DMS79 treated with DMSO at 0.1 percent for 48 hours (cell line): ENCODE measurements at regions not wholly inside any gene's neighbourhood (a gene's known extent, or its start where the extent isn't known, plus 50 kb on each side); places are given as distances from the start of the nearest gene placed in this dataset.

Experiments
- DNase-seq: peaks from one replicate; lab custom pipeline; 2025; lab: John Stamatoyannopoulos, UW

- DNase-seq, result no peak
These were observed 208.9 kb upstream of the PFKP start for GRCh38 chr10:2858452-2858851.

DNA sequence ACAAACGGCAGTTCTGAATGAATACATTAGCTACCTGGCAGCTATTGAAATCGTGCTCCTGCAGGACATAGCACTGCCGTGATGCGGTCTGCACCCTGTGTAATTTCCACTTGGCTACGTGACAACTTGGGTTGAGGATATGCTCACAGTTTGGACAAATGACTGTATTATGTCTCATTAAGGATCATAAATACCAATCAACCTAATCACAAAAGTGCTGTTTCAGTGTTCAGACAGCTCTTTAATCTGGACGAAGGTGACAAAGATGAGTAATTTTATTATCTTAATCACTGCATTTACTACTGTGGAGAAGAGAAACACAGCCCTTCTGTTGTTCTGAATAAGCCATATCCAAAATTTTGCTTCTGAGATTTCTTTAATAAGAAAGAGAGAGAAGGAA, 210.8 kb upstream of the PFKP start:
- DNase-seq, result no peak

- DNase-seq, result no peak
These were observed 214.6 kb upstream of the PFKP start for GRCh38 chr10:2852574-2853323.

GRCh38 chr10:2851566-2851965, 215.8 kb upstream of the PFKP start:
- peak; percentile 32 for DNase-seq

DNA sequence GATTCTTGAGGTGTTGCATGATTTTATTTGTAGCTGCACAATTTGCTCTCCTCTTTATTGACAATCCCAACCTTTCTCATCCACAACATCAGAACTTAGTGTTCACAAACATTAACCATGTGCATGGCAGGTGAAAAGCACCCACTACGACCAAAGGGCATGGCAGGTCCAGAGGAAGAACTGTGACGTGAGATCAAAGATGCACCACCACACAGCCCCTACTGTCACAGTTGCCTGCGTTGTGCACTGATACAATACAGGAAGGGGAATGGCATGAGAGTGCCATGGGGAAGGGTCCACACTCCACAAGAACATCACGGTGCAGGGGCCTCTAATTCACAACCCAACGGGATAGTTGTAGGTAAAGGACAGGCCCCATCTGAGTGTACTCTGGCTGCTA, 217.1 kb upstream of the PFKP start:
- no peak for DNase-seq

- no peak for DNase-seq
These were observed 222.4 kb upstream of the PFKP start for GRCh38 chr10:2844925-2845324.

GRCh38 chr10:2839081-2839725, 228.1 kb upstream of the PFKP start:
- DNase-seq, result no peak

DNA sequence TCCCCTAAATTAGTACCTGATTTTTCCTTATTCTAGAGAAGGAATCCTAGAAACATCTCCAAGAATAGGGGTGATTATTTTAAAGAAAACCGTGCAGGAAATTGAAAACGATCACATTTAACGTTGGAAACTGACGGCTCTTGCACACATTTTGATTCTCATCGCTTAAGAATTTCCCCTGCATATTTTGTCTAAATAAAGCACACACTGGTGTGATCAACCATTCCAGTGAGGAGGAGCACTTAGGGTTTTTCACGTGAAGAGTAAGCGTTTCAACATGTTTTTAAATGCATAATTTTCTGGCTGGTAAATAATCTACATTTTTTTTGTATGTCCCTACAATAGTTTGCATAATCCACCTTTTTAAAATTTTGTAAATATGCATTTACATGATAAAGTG, 229.7 kb upstream of the PFKP start:
- DNase-seq, result no peak

- no peak for DNase-seq
These were observed 230.3 kb upstream of the PFKP start for GRCh38 chr10:2836921-2837662.

DNA sequence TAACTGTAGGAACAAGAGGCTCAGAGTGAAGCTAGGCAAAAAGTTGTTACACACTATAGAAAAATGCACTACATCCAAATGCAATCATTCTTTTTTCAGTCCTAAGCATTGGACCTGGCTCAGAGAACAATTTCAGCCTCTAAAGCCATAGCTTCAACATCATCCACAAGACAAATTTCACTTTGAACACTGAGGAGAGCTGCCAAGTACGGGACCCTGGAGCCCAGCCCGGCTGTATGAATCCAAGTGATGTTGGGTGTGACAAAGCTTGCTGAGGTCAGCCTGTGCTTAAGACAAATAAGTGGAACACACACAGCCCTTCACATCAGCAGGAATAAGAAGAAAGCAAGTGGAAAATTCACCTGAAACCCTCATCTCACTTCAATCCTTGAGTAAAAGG, 233.1 kb upstream of the PFKP start:
- DNase-seq, result no peak

DNA sequence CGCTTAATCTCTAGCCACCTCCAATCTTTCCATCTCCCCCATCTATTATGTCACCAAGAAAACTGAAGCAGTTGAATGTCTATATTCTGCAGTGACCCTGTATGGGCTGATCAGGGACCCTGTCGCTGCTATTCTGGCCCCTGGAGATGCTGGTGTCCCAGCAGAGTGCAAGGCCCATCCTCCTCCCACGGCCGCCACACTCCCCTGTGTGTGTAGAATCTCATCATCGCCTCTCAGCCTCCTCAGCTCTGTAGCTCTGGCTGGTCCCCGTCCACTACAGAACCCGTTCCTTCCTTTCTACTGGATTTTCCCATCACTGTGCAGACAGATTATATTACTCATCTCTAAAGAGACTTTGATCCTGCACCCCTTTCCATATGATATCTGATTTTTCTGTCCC, 235.8 kb upstream of the PFKP start:
- DNase-seq, result no peak

DNA sequence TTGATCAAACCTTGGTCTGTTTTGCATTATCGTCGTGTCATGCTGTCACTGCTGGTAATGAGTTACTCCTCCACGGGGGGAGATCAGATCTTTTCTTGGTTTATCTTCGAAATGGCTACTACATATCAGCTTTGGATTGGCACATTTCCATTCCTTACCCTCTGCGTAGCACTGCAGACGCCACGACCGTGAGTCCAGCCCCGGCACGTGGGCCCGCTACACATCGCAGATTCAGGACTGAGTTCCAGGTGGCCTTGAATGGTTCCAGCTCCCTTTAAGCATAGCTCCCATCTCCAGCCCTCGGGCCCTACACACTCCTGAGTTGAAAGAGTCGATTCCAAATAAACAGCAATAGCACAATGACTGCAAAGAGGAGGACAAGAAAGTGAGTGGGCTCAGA, 238.6 kb upstream of the PFKP start:
- DNase-seq, result no peak

GRCh38 chr10:2826675-2827074, 240.7 kb upstream of the PFKP start:
- DNase-seq, result no peak

DNA sequence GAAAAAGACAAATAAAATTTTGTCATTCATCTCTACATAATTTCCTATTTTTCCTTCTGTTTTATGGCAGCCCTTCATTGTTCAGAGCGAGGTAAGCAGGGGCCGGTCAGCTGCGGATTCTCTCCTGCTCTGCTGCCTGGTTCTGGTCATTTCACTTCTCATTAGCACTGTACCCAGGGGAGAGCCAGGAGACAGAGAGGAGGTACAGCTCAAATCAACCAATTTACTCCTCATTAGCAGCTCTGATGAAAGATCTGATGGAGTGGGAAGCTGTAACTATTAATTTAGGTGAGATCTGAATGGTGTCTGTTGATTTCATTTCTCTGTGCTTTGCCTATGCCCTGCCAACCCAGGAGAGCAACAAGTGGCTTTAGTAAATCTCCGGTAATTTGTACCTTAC, 241.5 kb upstream of the PFKP start:
- no peak for DNase-seq

GRCh38 chr10:2817940-2818636, 249.3 kb upstream of the PFKP start:
- no peak for DNase-seq

- DNase-seq, result no peak
These were observed 253.7 kb upstream of the PFKP start for GRCh38 chr10:2813693-2814092.

- no peak for DNase-seq
These were observed 254.1 kb upstream of the PFKP start for GRCh38 chr10:2813286-2813685.

DNA sequence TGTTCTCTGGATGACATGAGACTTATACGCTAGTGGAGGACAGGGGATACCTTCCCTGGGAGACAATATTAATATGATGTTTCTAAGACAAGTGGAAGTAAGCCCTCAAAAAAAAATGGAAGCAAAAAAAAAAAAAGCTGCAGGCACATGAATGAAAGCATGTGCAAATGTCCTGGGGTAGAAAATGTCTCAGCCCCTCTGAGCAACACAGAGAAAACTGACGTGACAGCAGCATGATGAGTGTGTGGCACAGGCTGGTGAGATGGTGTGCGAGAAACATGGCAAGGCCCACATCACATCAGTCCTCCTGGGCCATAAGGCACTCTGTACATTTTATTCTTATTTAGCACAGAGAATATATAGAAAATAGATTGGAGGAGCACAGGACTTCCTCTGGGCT, 254.7 kb upstream of the PFKP start:
- no peak for DNase-seq

- no peak for DNase-seq
These were observed 267.2 kb upstream of the PFKP start for GRCh38 chr10:2800178-2800577.

DNA sequence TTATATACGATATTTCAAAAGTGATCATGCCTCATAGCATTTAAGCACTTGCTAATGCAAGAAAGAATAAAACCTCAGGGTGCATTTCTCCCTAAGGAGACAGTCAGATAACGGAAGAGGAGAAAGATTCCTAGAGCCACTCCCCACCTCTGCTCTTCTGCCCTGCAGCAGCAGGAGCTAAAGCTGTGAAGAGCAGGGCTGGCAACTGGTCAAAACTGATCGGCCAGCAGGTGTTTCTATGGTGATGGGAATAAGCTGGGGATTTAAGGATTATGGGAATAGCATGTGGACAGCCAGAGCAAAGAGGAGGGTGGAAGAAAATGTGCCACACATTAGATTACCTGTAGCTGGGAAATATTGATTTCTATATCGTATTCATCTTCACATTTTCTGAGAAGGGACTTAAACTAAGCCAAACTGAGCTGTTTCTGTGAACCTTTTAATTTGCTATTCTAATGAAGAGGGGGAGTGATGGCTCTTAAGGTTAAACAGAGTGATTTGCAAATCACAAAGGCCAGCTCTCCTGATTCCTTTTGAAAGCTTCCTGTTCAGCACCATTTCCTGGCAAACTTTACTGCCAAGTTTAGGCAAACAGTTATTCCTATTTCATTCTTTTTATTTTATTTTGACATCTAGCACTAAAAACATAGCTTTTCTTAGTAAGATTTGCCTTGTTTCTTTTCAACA, 268.9 kb upstream of the PFKP start:
- no peak for DNase-seq

DNA sequence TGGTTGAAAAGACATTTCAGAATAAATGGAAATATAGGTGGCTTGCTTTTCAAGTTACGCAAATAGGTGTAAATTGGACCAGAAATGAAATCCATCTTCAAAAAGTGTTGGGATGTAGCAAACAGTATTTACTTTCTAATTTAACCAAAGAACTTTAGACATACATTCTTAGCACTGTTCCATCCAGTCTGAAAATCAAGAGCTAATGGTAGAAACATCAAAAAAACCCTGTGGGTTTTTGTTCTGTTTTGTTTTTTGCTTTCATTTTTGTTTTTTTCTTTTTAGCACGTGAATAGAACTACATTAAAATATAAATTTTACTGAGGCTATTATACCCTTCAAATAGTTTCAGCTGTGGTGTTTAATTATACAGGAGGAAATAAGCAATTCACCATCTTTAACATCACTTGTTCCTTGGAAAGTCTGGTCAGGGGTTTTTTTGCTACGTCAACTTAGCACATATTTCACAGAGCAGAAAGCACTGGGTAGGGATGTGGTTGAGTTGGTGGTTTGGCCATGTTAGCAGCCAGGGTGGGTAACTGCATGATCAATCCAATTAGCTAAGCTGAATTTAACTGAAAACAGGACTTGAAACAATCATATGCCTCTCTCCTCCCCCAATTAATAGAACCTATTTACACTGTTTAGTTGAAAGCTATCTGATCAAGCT, 275.4 kb upstream of the PFKP start:
- DNase-seq, result no peak
